GM23338 (cell line): ENCODE measurements at regions not wholly inside any gene's neighbourhood (a gene's known extent, or its start where the extent isn't known, plus 50 kb on each side); places are given as distances from the start of the nearest gene placed in this dataset.

Experiments
- ATAC-seq: fragments of 200-7000 bp; cut with Tn5 transposase; 3 replicates; pipeline ENCODE4 v1.9.1; 2020
- DNase-seq: peaks from one replicate; pipeline ENCODE4 v3.0.0-alpha.2; 2015; ENCODE audit warnings: low spot score
- H2AFZ ChIP-seq: fragments of 200-600 bp; sonication (generic); 2 replicates; pipeline ENCODE4 v1.8.0; 2016; ENCODE audit warnings: antibody characterized with exemption, mild to moderate bottlenecking, moderate library complexity
- H3F3A ChIP-seq: fragments of 200-600 bp; sonication (generic); replicated peaks from 2 replicates; pipeline ENCODE4 v1.8.0; 2017; ENCODE audit warnings: antibody characterized with exemption, mixed run types, low read depth
- H3K27ac ChIP-seq: fragments of 200-600 bp; sonication (generic); 2 replicates; pipeline ENCODE4 v1.6.1; 2016; ENCODE audit warnings: low read depth
- H3K27me3 ChIP-seq: fragments of 200-600 bp; sonication (generic); 2 replicates; pipeline ENCODE4 v1.8.0; 2016; ENCODE audit warnings: mild to moderate bottlenecking, mixed run types, moderate library complexity; ENCODE audit not compliant: insufficient read depth
- H3K36me3 ChIP-seq: fragments of 200-600 bp; sonication (generic); 2 replicates; pipeline ENCODE4 v1.8.0; 2016; ENCODE audit warnings: mild to moderate bottlenecking; ENCODE audit not compliant: insufficient read depth
- H3K4me1 ChIP-seq: fragments of 200-600 bp; sonication (generic); 2 replicates; pipeline ENCODE4 v1.8.0; 2016; ENCODE audit warnings: mild to moderate bottlenecking, moderate library complexity; ENCODE audit not compliant: insufficient read depth
- H3K4me2 ChIP-seq: fragments of 200-600 bp; sonication (generic); 2 replicates; pipeline ENCODE4 v1.7.1; 2017; ENCODE audit warnings: mixed run types
- H3K4me3 ChIP-seq: fragments of 200-600 bp; sonication (generic); 2 replicates; pipeline ENCODE4 v1.6.1; 2016; ENCODE audit warnings: mixed run types
- H3K79me2 ChIP-seq: fragments of 200-600 bp; sonication (generic); replicated peaks from 2 replicates; pipeline ENCODE4 v1.8.0; 2017; ENCODE audit warnings: mild to moderate bottlenecking; ENCODE audit not compliant: insufficient read depth
- H3K9me2 ChIP-seq: fragments of 200-600 bp; sonication (generic); 2 replicates; pipeline ENCODE4 v1.8.0; 2017; ENCODE audit not compliant: insufficient read depth
- H4K20me1 ChIP-seq: fragments of 200-600 bp; sonication (generic); replicated peaks from 2 replicates; pipeline ENCODE4 v1.8.0; 2017; ENCODE audit warnings: mild to moderate bottlenecking; ENCODE audit not compliant: insufficient read depth
- H3K27ac Mint-ChIP-seq: 2 replicates; pipeline ENCODE4 v1.8.0; 2020; ENCODE audit warnings: inconsistent platforms, mild to moderate bottlenecking, moderate library complexity, mixed read lengths
- H3K27me3 Mint-ChIP-seq: 3 replicates; pipeline ENCODE4 v1.8.0; 2022; ENCODE audit warnings: low read depth, mild to moderate bottlenecking, moderate library complexity, mixed read lengths, inconsistent platforms; ENCODE audit not compliant: insufficient read depth, poor library complexity
- H3K36me3 Mint-ChIP-seq: 3 replicates; pipeline ENCODE4 v1.8.0; 2021; ENCODE audit warnings: low read depth, mild to moderate bottlenecking, inconsistent platforms, moderate library complexity, mixed read lengths
- H3K4me1 Mint-ChIP-seq: 3 replicates; pipeline ENCODE4 v1.8.0; 2020; ENCODE audit warnings: mild to moderate bottlenecking, inconsistent platforms, mixed read lengths
- H3K4me3 Mint-ChIP-seq: 3 replicates; pipeline ENCODE4 v1.8.0; 2021; ENCODE audit warnings: moderate library complexity, mild to moderate bottlenecking, inconsistent platforms, mixed read lengths
- H3K9me3 Mint-ChIP-seq: 3 replicates; pipeline ENCODE4 v1.8.0; 2020; ENCODE audit warnings: moderate library complexity, mild to moderate bottlenecking, inconsistent platforms, mixed read lengths
- ETS1 ChIP-seq: IDR thresholded peaks from 2 replicates; pipeline ENCODE4 v1.6.1; 2016; ENCODE audit warnings: antibody characterized with exemption
- STAT1 ChIP-seq: IDR thresholded peaks from one replicate; pipeline ENCODE4 v1.6.1; 2016; ENCODE audit warnings: antibody characterized with exemption; ENCODE audit not compliant: unreplicated experiment
- ZNF114 ChIP-seq: fragments of 250-450 bp; sonication (Bioruptor Pico); IDR thresholded peaks from 2 replicates; pipeline ENCODE4 v1.5.0; 2020; ENCODE audit warnings: mild to moderate bottlenecking, moderate library complexity
- ZNF331 ChIP-seq: fragments of 250-450 bp; sonication (Bioruptor Pico); IDR thresholded peaks from 2 replicates; pipeline ENCODE4 v1.5.0; 2020; ENCODE audit warnings: low read depth, mild to moderate bottlenecking, moderate library complexity
- ZNF462 ChIP-seq: fragments of 250-450 bp; sonication (Bioruptor Pico); IDR thresholded peaks from 2 replicates; pipeline ENCODE4 v1.5.0; 2020; ENCODE audit warnings: mild to moderate bottlenecking, moderate library complexity

- no peaks in the 10 kb centered on the region for H4K20me1 ChIP-seq
- no peaks in the 10 kb centered on the region for H3K79me2 ChIP-seq
These were observed 101.8 kb downstream of the PCSK1 start for GRCh38 chr5:96331210-96331609.

More at GRCh38 chr5:96331210-96331609, 101.8 kb downstream of the PCSK1 start:
- no peaks in the 10 kb centered on the region for H3F3A ChIP-seq
- H3K27ac ChIP-seq = no peak overlapping the region
- H3K4me2 ChIP-seq = no peak overlapping the region
- Mint-ChIP-seq H3K9me3 (no peaks in the 10 kb centered on the region), H3K4me1 (peaks cover 6% of the 10 kb centered on the region; the same call in 1 of the 3 replicates), H3K4me3 (no peak overlapping the region), H3K27ac (no peak overlapping the region), H3K27me3 (no peaks in the 10 kb centered on the region), H3K36me3 (no peaks in the 10 kb centered on the region)
- no peak overlapping the region for H3K4me3 ChIP-seq
- no peaks in the 10 kb centered on the region for H3K27me3 ChIP-seq
- no peaks in the 10 kb centered on the region for H3K9me2 ChIP-seq
- H3K36me3 ChIP-seq = no peaks in the 10 kb centered on the region
- H3K4me1 ChIP-seq = peaks cover 8% of the 10 kb centered on the region
- ATAC-seq (no peak), DNase-seq (no peak)
- H2AFZ ChIP-seq = no peak overlapping the region
- no peak for TF ChIP-seq STAT1
- no peak for TF ChIP-seq ZNF114 (CRISPR knock-in tag)
- TF ChIP-seq ZNF462 (CRISPR knock-in tag) = no peak
- TF ChIP-seq ZNF331 (CRISPR knock-in tag) = no peak
- TF ChIP-seq ETS1 = no peak
